ENCODE measurements at regions not wholly inside any gene's neighbourhood (a gene's known extent, or its start where the extent isn't known, plus 50 kb on each side); places are given as distances from the start of the nearest gene placed in this dataset.

DNA sequence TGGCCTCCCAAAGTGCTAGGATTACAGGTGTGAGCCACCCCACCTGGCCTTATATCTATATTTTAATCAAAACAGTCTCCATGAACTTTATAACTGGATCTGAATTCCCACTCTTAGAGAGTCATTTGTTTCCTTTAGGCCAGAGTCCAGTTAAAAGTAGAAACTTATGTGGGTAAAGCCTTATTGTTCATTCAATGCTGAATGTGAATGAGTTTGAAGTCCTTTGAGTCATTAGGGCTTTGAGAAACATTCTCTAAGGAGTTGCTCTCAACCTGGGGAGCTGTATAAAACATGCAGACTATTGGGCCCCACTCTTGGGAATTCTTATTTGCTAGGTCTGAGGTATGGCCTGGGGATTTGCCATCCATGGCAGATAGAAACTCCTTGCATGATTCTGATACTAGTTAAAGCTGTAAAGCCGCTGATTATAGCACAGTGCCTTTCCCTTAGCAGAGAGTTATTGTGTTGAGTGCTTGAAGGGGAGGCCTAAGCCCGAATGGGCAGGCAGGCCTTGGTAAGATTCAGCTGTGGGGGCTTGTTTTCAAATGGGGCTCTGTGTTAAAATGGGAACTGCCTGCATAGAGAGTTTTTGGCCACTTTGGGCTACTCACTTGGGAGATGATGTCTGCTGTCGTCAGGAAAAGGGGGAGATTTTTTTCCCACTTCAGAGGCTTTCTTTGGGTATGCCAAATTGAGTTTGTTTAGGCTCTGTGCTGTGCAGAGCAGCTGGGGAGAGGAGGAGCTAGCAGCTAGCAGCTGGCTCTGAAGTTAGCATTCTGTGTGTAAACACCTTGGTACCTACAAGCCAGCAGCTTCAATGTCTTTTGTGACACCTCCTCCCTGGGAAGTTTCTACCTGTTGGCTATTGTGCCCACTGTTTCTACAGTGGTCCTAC, 117.5 kb downstream of the DACT1 start:
- Histone ChIP-seq H3K4me3 (replicated peaks in 1 of 3; ENCODE audit: insufficient read depth in 1 of 3, low read depth in 1 of 3, low read length in 3 of 3) (no peak overlapping the region), H3K27ac (ENCODE audit: insufficient read depth, low read depth, low read length) (no peak overlapping the region), H3K79me2 (ENCODE audit: control insufficient read depth, insufficient read depth, low read length) (no peaks in the 10 kb centered on the region), H3K36me3 (ENCODE audit: control insufficient read depth in 2 of 2, extremely low read depth in 1 of 2, insufficient read depth in 2 of 2, low read length in 2 of 2) (no peaks in the 10 kb centered on the region), H3K27me3 (ENCODE audit: control insufficient read depth in 2 of 2, insufficient read depth in 2 of 2, low read length in 2 of 2) (peaks cover 0 to 4% of the 10 kb centered on the region in 2 experiments), H3K9me1 (replicated peaks; ENCODE audit: control insufficient read depth, extremely low read depth, insufficient read depth, low read length) (no peaks in the 10 kb centered on the region), H3K4me1 (ENCODE audit: control insufficient read depth, extremely low read depth, insufficient read depth, low read length) (peaks cover 8% of the 10 kb centered on the region), H4K20me1 (replicated peaks; ENCODE audit: control insufficient read depth, extremely low read depth, insufficient read depth, low read length) (no peaks in the 10 kb centered on the region), H3K9me3 (replicated peaks; ENCODE audit: control insufficient read depth, insufficient read depth, low read length) (no peaks in the 10 kb centered on the region), H2AFZ (ENCODE audit: low read depth, low read length) (no peak overlapping the region), H3K4me2 (ENCODE audit: insufficient read depth, low read length) (no peak overlapping the region), H3K9ac (replicated peaks; ENCODE audit: extremely low read depth, insufficient read depth, low read length) (no peak overlapping the region)
- TF ChIP-seq JUN (IDR thresholded peaks at IDR 0.05; ENCODE audit: borderline replicate concordance, insufficient read depth, insufficient read length, low read depth) (no peak), FOS (IDR thresholded peaks at IDR 0.05; ENCODE audit: borderline replicate concordance, insufficient read depth, low read length) (no peak)
- ChIA-PET POLR2A (no interaction called here), CTCF (no interaction called here)
- intact Hi-C loops (cut with micrococcal nuclease), result loop anchor here (10.0 kb wide), 1 partner anchor 250 kb away; no protein-coding TSS in a partner anchor
- DNase-seq (ENCODE audit: low read depth, low spot score), result no peak
- dilution Hi-C loops (cut with MboI; ENCODE audit: extremely low pct_ligation_motif_present, low sequenced_read_pairs), result no loop called here
- BruUV-seq (replicated peaks), result no TSS peak
- FAIRE-seq, result no peak

DNA sequence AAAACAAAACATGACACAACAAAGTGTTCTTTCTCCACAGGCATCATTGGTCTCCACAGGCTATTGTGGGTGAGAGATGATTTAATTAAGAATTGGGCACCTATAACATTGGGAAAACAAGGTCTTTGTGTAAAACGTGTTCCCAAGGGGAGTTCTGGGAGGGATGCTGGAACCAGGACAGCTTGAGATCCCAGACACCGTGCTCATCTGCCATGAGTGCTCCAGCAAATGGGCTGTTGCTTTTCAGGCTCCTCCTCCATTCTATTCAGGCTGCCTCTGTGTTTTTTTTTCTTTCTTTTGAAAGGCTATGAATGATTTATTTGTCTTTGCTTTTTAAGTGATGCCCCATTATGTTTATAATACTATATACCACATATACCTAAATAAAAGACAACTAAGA, 122.4 kb downstream of the DACT1 start:
- Histone ChIP-seq H3K9me3 (replicated peaks; ENCODE audit: control insufficient read depth, insufficient read depth, low read length) (no peaks in the 10 kb centered on the region), H3K4me2 (ENCODE audit: insufficient read depth, low read length) (no peak overlapping the region), H3K4me1 (ENCODE audit: control insufficient read depth, extremely low read depth, insufficient read depth, low read length) (no peaks in the 10 kb centered on the region), H2AFZ (ENCODE audit: low read depth, low read length) (no peak overlapping the region), H3K9me1 (replicated peaks; ENCODE audit: control insufficient read depth, extremely low read depth, insufficient read depth, low read length) (no peaks in the 10 kb centered on the region), H3K27me3 (ENCODE audit: control insufficient read depth in 2 of 2, insufficient read depth in 2 of 2, low read length in 2 of 2) (peaks cover 0 to 4% of the 10 kb centered on the region in 2 experiments), H4K20me1 (replicated peaks; ENCODE audit: control insufficient read depth, extremely low read depth, insufficient read depth, low read length) (no peaks in the 10 kb centered on the region), H3K9ac (replicated peaks; ENCODE audit: extremely low read depth, insufficient read depth, low read length) (no peak overlapping the region), H3K27ac (ENCODE audit: insufficient read depth, low read depth, low read length) (no peak overlapping the region), H3K36me3 (ENCODE audit: control insufficient read depth in 2 of 2, extremely low read depth in 1 of 2, insufficient read depth in 2 of 2, low read length in 2 of 2) (no peaks in the 10 kb centered on the region), H3K79me2 (ENCODE audit: control insufficient read depth, insufficient read depth, low read length) (no peaks in the 10 kb centered on the region), H3K4me3 (replicated peaks in 1 of 3; ENCODE audit: insufficient read depth in 1 of 3, low read depth in 1 of 3, low read length in 3 of 3) (no peak overlapping the region)
- no peak for FAIRE-seq
- ChIA-PET POLR2A (no interaction called here), CTCF (no interaction called here)
- intact Hi-C loops (cut with micrococcal nuclease), result no loop called here
- dilution Hi-C loops (cut with MboI; ENCODE audit: extremely low pct_ligation_motif_present, low sequenced_read_pairs), result no loop called here
- no TSS peak for BruUV-seq (replicated peaks)
- TF ChIP-seq MYC (IDR thresholded peaks at IDR 0.05; ENCODE audit: low read depth, low read length), result no peak
- TF ChIP-seq FOS (IDR thresholded peaks at IDR 0.05; ENCODE audit: borderline replicate concordance, insufficient read depth, low read length), result no peak
- TF ChIP-seq JUN (IDR thresholded peaks at IDR 0.05; ENCODE audit: borderline replicate concordance, insufficient read depth, insufficient read length, low read depth), result no peak
- TF ChIP-seq, protein P1, sequence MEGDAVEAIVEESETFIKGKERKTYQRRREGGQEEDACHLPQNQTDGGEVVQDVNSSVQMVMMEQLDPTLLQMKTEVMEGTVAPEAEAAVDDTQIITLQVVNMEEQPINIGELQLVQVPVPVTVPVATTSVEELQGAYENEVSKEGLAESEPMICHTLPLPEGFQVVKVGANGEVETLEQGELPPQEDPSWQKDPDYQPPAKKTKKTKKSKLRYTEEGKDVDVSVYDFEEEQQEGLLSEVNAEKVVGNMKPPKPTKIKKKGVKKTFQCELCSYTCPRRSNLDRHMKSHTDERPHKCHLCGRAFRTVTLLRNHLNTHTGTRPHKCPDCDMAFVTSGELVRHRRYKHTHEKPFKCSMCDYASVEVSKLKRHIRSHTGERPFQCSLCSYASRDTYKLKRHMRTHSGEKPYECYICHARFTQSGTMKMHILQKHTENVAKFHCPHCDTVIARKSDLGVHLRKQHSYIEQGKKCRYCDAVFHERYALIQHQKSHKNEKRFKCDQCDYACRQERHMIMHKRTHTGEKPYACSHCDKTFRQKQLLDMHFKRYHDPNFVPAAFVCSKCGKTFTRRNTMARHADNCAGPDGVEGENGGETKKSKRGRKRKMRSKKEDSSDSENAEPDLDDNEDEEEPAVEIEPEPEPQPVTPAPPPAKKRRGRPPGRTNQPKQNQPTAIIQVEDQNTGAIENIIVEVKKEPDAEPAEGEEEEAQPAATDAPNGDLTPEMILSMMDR (IDR thresholded peaks at IDR 0.05; ENCODE audit: extremely low read depth in 1 of 2, insufficient read depth in 1 of 2, low read depth in 1 of 2, low read length in 2 of 2), result no peak
- no peak for TF ChIP-seq GATA2 (IDR thresholded peaks at IDR 0.05; ENCODE audit: insufficient read depth, insufficient read length, low read depth, low read length)
- TF ChIP-seq POLR2AphosphoS5 (IDR thresholded peaks at IDR 0.05; ENCODE audit: insufficient read depth, low read depth, low read length), result no peak
- no peak for DNase-seq (ENCODE audit: low read depth, low spot score)
